HT-29 (cell line): ENCODE measurements at regions not wholly inside any gene's neighbourhood (a gene's known extent, or its start where the extent isn't known, plus 50 kb on each side); places are given as distances from the start of the nearest gene placed in this dataset.

Experiments used
- DNase-seq: peaks from one replicate; pipeline ENCODE4 v3.0.0-alpha.2; 2015; ENCODE audit warnings: low spot score

DNA sequence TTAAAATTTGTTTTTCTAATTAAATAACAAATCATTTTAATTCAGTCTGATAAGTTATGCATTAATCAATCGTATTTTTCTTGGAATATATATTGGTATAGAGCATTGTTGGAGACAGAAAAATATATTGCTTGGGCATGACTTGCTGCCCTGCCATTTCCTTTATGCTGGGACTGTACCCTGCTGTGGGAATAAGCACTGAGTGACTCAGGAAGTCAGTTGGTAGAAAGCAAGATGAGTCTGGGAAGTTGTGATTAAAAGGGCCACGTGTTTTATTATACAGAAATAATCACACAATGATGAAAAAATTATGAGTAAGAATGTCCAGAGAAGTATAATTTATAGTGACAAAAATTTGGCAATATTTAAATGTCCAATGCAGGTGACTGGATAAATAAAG is 139.5 kb downstream of the KIF18A start:
- no peak for DNase-seq

GRCh38 chr11:27965559-27965958 is 142.4 kb downstream of the KIF18A start:
- DNase-seq: no peak

DNA sequence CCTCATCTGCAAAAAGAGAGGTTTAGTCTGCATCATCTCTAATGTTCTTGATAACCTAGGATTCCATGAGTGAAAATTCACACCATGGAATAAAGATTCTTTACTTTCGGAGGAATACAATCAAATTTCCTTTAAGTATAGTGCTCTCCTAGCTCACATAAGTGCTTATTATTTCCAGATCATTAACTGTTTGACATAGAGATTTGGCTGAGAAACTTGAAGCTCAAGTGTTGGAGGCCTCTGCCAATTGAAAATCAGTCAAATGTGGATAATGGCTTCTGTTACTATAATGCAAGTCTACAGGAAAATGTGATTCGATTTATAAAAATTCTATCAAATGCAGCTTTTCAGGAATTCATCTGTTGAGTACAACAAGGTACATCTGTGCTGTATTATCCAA is 144.6 kb downstream of the KIF18A start:
- DNase-seq: no peak

DNA sequence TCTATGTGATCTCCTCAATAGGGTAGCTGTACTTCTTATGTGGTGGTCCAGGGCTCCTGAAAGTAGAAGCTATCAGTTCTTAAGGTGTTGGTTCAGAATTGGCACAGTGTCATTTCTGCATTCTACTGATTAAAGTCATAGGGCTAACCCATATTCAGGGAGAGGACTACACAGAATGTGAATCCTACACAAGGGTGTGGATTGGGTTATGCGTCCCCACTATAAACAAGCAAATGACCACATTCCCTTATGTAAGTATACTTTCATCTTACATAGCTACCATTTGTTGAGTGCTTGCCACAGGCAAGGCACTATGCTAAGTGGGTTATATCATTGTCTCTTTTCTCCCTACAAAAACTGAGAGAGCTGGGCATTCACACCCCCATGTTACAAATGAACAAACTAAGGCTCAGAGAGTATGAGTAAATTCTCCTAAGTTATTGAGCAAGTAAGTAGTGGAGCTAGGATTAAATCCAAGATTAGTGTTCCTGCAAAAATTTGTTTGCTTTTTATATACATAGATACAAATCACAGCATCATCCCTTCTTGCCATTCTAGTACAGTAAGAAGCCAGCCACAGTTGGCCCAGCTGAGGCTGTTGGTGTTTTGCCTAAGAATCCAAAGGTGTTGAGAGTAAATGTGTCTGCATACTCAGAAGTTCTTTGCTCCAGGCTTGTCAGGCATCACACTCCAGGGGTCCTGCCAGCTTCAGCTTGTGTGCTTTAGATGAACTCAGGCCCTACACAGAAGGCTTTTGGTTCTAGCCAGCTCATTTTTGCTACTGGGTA is 157.8 kb downstream of the KIF18A start:
- DNase-seq: no peak

DNA sequence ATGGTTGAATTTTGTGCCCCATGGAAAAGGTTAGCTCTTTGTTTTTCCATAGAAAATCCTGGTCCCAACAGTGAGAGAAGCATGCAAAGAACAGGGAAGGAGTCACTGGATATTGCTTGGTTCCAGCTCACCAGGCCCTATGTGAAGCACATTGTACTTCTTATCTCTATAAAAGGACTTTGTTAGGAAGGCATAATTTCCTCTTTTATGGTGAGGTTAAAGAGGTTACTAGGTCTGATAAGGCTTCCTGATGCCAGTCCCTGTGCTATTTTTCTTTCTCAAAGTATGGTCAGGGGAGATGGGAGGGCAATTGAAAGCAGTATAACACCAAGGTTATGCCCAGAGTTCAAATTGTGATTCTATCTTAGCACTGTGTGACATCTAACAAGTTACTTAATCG is 162.6 kb downstream of the KIF18A start:
- no peak for DNase-seq

GRCh38 chr11:27938011-27938410 is 169.9 kb downstream of the KIF18A start:
- no peak for DNase-seq

GRCh38 chr11:27934830-27935145 is 173.2 kb downstream of the KIF18A start:
- DNase-seq: peak; percentile 92

GRCh38 chr11:27933992-27934829 is 173.7 kb downstream of the KIF18A start:
- DNase-seq: peak; percentile 85

DNA sequence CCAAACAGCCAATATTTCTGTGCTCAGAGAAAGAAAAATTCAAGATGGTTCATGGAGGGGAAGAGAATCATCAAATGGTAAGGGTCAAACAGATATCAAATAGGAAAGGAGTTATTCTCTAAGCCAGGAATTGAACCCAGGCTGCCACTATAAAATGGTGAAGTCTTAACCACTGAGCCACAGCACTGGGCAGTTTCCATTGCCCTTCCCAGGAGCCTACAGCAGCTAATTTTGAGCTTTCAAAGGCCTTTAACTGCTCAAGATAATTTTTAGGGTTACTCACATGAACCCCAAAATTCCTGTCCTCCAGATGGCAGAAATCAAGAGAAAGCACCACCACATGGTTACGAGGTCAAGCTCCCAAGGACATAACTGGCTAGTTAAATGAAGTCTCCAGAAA is 176.2 kb downstream of the KIF18A start:
- no peak for DNase-seq

DNA sequence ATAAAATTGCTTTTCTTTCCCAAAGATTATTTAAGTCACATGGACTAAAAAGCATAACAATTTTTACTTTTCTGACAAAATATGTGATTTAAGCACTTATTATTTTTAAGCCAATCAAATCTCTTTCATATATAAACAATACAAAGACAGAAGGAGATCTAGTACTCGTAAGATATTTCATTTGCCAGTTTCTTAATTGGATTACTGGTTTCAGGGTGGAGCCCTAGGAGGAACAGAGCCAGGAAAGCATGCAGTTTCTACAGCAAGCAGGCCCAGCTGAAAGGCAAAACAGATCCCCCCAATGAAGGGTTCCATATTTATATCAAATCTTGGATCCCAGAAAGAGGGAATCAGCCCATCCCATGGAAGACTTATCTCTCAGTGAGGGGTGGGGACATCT is 177.0 kb downstream of the KIF18A start:
- no peak for DNase-seq

GRCh38 chr11:27928809-27929208 is 179.1 kb downstream of the KIF18A start:
- DNase-seq: no peak

- no peak for DNase-seq
Measured at GRCh38 chr11:27926981-27927481, 180.9 kb downstream of the KIF18A start.

- DNase-seq: no peak
Measured at GRCh38 chr11:27926486-27926885, 181.5 kb downstream of the KIF18A start.

GRCh38 chr11:27921472-27921871 is 186.5 kb downstream of the KIF18A start:
- no peak for DNase-seq

DNA sequence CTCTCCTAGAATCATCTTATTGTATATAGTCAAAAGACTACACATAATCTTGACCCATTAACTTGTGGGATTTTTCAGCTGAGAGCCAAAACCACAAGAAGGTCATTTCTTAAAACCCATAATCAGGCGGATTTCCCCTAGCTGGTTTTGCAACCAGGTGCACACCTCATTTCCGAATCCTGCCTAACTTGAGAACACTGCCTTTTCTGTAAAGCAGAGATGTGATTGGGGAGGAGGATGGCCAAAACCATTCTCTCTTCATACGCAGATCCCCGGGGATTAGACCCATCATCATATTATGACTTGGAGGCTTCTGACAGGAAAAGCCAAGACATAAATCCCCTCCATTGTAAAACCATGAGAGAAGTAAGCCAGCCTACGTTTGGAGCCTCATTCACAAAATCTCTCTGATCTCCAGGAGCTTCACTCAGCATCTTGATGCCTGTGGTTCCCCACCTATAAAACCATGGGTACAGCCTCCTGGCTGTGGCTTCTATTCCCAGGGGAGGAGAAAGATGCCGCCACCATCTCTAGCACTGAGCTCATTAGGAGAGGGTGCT is 191.3 kb downstream of the KIF18A start:
- DNase-seq: no peak

- no peak for DNase-seq
Measured at GRCh38 chr11:27914080-27914479, 193.9 kb downstream of the KIF18A start.

DNA sequence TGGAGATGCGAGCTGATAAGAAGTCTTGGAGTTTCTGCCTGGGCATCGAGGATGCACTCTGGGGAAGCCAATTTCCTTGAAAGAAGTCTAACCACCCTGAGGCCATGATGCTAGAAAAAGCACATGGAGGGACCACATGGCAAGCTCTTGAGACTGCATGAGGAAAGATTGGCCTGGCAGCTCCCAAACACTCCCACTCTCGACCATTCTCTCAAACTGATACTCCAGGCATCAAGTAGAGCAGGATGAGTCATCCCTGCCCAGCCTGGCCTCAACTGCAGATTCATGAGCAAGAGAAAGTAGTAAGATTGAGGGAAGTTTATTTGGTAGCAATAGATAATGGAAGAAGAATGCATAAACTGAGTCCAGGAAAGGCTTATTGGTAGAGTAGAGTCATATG is 194.3 kb downstream of the KIF18A start:
- no peak for DNase-seq

GRCh38 chr11:27912916-27913315 is 195.0 kb downstream of the KIF18A start:
- no peak for DNase-seq

- DNase-seq: no peak
Measured at GRCh38 chr11:27910186-27910931, 197.6 kb downstream of the KIF18A start.

DNA sequence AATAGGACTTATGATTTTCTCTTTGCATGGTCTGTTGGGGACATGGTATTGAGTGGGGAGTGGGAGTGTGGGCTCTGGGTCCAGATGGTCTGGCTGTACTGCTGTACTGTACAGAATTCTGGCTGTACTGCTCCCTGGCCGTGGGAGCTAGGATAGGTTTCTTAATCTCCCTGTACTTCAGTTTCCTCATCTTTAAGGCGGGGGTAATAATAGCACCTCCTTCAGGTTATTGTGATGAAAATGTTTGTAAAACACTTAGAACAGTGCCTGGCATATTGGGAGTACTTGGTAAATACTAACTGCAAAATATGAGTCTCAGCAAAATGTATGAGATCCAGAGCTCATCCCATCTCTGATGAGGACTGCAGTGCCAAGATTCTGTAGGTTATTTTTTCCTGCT is 198.6 kb downstream of the KIF18A start:
- no peak for DNase-seq

- DNase-seq: no peak
Measured at GRCh38 chr11:27908621-27909020, 199.3 kb downstream of the KIF18A start.

DNA sequence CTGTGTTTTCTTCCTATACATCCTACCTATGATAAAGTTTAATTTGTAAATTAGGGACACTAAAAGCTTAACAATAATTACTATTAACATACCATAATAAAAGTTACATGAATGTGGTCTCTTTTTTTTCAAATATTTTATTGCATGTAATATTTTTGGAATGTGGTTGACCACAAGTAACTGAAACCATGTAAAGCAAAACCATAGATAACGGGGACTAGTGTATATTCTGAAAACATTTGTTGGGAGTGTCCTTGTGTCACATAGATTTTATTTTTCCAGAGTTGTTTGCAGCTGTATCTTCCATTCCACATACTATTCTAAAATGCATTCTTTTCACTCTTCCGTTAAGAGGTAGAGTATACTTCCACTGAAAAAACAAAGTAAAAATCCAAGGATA is 200.4 kb downstream of the KIF18A start:
- DNase-seq: no peak
